HS-5 (cell line): ENCODE measurements at regions not wholly inside any gene's neighbourhood (a gene's known extent, or its start where the extent isn't known, plus 50 kb on each side); places are given as distances from the start of the nearest gene placed in this dataset.

Source experiments
- DNase-seq: peaks from one replicate; pipeline ENCODE4 v3.0.0-alpha.2; 2012; ENCODE audit warnings: low read depth

DNA sequence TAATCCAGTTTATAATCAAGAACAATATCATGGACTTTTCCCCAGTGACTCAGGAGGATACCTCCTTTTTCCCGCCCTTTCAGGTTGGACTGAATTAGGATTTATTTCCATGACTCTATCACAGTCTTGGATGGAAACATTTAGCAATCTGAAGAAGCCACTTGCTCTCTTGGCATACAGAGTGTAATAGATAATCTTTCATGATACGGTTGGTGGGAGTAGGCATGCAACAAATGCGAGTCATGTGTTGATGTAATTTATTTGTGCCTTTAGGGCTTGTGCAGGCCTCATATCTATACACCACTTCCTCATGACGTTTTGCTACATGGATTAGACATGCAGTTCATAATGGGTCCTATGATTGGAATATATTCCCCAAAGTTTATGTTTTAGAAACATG, 54.2 kb upstream of the MCTP2 start:
- no peak for DNase-seq

DNA sequence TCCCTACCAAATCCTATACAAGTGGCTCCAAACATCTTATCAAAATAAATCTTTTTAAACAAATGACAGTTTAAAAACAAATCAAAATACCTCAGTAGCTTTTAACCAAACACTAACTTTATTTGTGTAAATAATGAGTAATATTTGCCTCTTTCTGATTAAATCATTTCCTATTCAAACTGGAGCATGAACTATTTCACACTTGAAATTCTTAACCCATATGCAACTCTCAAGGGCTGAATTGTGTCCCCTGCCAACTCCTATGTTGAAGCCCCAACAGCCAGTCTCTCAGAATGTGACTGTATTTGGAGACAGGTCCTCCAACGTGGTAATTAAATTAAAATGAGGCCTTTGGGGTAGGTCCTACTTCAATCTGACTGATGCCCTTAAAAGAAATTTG, 55.9 kb upstream of the MCTP2 start:
- no peak for DNase-seq

DNA sequence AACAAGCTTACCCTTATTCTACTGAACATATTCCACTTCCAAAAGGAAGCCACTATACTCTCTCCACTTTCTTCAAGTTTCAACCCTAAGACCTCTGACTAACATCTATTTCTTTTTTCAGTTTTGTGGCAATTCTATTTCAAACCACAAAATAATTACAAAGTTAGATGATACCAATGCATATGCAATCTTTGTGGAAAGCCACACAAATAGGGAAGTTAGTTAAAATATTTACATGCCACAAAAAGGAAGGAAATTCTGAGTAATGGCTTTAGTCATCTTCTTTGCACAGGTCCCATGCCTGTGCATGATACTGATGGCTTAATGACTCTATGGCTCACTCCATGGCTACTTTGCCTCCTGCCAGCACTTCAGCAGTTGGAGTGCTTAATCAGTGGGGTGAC, 57.0 kb upstream of the MCTP2 start:
- DNase-seq, result peak; percentile 6

DNA sequence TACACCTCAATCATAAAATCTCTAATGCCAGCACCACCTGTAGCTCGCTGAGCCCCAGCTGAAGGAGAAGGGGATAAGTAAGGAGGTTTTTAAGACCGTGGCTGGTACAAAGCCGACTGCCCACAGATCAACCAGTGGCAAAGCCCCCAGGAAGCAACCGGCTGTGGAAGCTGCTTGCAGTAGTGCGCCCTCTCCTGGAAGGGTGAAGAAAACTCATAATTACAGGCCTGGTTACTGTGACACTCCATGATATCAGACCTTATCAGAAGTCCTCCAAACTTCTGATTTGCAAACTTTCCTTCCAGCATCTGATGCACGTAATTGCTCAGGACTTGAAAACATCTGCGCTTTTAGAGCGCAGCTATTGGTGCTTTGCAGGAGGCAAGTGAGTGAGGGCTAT, 63.1 kb upstream of the MCTP2 start:
- DNase-seq, result no peak

DNA sequence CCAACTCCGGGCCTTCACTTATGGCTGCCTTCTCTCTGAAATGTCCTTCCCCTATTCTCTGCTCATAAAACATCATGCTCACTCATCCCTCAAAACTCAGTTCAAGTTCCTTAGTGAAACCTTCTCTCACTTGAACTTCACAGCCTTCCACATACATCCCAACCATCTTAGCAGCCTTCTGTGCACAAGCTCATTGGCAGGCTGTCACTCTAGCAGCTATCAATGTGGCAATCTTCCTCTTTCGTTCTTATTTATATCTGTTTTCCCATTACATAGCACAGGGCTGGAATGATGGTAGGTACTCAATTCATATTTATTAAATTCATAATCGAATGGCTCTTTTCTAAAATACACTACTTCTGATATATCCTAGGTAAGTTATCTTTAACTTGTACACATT, 66.4 kb upstream of the MCTP2 start:
- DNase-seq, result no peak

DNA sequence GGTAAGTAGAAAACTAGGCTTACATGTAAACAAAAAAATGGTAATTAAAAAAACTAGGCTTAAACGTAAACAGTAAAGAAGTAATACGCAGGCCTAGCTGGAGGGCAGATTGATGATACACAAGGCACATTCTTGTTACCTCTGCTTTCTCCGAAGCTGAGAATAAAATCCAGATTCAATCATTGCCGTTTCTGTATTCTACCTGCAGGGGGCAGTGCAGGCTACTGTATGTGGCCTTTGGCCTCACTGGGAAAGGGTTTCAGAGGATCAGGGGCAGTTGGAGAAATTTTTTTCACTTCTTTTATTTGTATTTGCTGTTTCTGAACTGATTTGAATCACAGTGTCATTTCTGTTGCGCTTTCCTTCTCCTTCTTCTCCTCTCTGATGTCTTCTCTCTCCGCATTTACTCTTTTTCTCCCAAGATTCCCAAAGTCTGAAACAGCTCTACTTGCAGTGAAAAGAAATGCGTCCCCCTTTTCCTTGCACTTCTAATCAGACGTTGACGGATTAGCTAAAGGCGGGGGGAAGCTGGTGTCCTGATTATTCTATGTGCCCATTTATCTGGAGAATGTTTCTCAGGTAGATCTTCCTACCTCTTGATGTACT, 67.1 kb upstream of the MCTP2 start:
- no peak for DNase-seq

DNA sequence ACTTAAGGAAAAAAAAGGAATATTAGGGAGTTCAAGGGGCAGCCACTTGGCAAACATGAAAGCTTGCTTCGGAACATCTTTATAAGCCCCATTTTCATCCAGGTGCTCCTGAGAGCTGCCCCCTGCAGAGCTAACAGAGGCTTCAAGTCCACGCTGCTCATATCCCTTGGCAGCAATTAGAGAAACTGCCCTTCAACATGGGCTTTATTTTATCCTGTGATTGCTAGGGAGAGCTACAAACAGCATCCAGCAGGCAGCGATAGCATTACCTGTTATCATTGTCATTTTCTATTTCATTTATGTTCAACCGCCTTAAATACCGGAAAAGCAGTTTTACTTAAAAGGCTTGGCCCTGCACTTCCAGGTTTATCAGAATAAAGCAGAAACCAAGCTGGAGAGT, 68.4 kb upstream of the MCTP2 start:
- no peak for DNase-seq

DNA sequence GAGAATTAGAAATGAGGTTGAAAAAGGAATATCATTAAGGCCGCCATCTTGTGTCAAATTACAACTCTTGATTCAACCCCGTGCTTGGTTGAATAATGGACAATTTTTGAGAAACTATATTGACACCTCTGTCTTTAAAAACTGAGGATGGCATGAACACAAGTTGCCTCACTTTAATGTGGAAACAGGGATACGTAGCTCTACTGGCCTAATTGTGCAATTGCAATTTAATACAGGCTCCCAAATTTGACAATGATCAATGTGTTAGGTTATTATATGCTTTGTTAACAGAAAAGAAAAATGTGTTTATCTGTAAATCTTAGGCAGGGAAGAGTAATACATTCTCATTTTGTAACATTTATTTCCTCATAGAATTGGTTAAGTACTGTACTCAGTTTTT, 77.1 kb upstream of the MCTP2 start:
- no peak for DNase-seq

DNA sequence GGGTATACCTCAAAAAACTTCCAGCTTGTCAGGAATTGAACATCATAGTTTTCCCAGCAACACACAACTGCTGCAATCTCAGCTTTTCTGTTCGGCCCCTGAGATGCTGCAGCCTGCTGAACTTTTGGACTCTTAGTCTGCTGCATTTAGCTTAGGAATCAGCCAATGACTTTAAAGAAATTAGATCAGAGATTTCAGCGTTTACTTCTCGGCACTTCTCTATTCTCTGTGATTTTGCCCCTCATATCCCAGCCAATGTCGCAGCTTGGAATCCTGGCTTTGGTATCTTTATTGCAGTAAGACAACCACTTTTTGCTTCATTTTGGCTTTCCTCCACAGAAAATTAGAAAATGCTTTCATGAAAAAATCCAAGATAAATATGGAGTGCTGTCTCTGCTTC, 86.3 kb upstream of the MCTP2 start:
- DNase-seq, result no peak

DNA sequence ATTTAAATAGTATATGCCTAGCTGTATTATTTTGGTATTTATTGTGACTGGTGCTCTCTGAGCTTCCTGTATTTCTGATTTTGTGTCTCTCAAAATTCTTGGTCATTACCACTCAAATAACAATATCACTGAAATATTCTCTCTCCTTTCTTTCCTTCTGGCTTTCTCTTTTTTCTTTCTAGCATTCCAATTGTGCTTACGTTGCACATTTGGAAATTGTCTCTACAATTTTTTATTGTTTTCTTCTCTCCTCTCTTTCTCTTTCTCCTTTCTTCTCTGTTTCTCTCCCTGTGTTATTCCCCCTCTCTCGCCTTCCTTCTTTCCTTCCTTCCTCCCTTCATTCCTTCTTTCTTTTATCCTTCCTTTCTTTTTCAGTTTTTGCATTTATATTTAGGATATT, 89.6 kb upstream of the MCTP2 start:
- DNase-seq, result no peak

DNA sequence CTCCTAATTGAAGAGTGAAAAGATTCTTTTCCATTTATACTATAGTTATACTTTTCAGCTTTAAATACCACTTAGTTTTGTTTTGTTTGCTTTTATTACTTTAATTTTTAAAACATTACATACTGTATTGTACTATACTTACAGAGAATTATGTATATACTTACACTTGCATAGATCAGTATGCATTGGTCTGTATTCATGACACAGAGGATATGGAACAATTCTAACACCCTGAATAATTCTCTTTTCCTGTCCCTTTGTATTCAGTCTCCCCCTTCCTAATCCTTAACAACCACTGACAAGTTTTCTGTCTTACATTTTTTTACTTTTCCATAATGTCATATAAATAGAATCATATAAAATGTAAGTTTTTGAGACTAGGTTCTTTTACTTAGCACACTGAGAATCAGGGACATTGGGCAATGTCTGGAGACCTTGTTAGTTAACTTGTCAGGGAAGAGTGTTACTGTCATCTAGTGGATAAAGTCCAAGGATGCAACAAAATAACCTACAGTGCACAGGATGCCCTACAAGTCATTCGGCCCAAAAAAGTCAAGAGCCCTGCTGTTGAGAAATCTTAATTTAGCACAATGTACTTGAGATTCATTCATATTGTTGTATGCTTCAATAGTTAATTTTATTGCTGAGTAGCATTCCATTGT, 95.7 kb upstream of the MCTP2 start:
- no peak for DNase-seq

DNA sequence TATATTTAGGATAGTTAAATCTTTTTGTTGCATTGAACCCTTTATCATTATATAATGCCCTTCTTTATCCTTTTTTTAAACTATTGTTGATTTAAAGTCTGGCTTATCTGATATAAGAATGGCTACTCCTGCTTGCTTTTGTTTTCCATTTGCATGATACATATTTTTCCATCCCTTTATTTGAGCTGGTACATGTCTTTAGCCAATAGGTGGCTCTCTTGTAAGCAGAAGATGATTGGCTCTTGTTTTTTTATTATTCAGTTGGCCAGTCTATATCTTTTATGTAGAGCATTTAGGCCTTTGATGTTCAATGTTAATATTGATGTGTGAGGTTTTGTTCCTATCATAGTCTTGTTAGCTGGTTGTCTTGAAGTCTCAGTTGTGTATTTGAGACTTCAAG, 99.5 kb upstream of the MCTP2 start:
- DNase-seq, result no peak

DNA sequence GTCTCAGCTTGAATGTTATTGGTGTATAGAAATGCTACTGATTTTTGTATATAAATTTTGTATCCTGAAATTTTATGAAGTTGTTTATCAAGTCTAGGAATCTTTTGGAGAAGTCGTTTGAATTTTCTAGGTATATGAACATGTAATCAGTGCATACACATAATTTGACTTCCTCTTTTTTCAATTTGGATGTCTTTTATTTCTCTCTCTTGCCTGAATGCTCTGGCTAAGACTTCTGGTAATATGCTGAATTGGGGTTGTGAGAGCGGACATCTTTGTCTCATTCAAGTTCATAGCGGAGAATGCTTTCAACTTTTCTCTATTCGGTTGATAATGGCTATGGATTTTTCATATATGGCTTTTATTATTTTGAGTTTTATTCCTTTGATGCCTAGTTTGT, 100.9 kb upstream of the MCTP2 start:
- no peak for DNase-seq

DNA sequence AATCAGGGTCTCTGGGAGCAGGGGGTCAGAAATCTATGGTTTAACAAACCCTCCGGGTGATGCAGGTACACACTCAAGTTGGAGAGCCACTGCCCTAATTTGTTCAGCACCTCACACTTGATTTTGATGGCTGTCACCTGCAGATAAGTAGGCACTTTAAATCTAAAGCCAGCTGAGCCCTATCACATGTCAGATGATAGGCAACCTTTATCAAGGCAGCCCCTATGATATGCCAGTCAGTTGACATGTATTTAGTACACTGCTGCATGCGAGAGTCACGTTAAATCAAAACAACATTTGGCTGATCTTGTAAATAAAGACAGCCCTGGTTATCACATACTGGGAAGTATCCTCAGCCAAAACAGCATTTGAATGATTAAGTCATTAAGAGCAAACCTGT, 104.4 kb upstream of the MCTP2 start:
- no peak for DNase-seq

DNA sequence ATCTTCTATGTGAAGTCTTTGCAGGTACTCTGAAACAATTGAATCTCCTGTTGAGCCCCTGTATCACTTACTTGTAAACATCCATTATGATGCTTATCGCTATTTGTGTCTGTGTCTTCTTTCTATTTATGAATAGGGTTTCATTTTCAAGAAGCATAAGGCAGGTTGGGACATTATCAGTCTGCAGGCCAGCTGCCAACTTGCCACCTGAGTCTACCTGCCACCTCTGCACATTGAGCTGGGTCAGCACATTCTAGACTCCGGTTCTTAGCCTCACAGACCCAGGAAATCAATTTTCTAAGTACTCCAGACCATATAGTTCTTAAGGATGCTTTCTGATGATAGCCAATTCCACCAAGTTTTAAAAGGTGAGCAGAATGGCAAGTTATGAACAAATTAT, 105.7 kb upstream of the MCTP2 start:
- no peak for DNase-seq

DNA sequence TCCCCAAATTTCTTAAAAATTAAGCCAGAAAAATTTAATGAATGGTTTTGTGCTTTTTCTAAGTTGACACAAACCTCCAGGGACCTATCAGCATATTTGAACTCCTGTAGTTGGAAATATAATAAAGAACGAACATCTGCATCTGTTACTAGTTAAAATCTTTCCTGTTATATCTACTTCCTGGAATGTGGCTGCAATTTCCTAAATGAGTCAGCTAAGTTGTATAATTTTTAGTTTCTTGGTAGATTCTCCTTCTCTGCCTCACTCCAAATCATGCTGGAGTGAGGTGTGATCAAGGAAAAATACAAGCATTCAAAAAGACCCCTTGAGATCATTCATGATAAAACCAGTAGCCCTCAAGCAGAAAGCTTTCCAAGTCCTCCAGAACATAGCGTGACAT, 106.2 kb upstream of the MCTP2 start:
- DNase-seq, result peak; percentile 28

DNA sequence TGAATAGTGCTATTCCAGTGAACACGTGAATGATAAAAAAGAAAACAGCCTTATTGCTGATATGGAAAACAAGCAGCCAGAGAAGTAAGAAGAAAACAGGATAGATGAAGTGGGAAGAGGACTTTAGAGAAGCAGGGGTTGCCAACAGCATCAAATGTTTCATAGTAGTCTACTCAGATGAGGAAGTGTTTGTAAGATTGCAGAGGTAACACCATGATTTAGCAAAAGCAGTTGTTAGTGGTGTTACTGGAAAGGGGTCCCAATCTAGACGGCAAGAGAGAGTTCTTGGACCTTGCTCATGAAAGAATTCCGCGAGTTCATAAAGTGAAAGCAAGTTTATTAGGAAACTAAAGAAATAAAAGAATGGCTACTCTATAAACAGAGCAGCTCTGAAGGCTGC, 108.8 kb upstream of the MCTP2 start:
- DNase-seq, result no peak

DNA sequence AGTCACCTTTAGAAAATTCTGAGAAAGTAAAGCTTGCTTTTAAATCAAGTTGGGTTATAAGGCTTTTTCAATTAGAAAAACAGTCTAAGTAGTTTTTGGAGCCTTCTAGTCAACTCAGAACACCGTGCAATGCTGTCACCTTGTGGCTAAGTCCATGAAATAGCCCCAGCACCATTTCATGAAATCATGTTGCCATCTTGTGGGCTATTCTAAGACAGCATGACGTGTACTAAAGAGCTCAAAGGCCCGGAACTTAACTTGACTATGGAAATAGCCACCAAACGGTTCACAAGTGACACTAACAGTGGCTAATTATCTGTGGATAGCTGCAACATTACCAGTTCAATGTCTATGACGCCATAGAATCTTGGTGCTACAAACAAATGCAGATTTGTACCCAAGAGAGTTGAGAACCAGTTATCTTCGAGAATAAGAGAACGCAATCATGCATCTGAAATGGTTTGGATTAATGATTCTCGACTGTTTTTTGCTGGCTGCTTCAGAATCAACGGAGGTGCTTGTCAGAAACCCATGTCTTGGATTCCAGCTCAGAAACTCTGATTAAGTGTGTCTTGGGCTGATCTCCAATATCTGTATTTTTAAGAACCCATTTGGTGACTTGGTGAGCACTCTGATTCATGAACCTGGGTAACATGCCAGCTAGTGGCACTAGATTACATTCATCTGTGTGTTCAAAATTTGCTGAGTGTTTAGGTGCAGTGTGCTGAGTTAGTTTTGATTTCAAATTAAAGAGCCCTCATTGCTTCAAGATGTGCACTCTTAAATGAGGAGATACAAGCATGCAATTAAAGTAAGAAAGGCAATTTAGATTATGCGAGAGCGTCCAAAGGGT, 111.2 kb upstream of the MCTP2 start:
- peak; percentile 28 for DNase-seq

DNA sequence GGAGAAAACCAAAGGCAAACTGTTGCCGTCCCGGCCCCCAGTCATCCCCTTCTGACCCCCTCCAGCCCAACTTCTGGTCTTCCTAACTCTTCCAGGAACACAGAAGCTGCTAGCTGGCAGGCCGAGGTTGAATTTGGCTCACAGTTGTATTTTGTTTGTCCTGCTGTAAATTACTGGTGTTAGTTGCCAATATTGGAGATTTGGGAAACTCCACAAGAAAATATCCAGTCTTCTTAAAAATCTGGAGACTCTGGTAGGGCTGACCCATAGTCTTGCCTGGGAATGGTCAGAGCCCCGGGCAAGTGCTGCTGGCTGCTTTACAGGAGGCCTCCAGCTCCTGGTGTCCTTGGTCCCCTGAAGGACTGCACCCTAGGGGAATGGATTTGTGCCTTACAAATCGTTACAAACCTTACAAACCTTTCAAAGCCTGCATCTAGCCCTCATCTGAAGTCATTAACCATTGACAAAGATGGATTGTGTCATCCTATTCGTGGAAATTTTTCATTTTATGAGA, 112.0 kb upstream of the MCTP2 start:
- DNase-seq, result no peak

DNA sequence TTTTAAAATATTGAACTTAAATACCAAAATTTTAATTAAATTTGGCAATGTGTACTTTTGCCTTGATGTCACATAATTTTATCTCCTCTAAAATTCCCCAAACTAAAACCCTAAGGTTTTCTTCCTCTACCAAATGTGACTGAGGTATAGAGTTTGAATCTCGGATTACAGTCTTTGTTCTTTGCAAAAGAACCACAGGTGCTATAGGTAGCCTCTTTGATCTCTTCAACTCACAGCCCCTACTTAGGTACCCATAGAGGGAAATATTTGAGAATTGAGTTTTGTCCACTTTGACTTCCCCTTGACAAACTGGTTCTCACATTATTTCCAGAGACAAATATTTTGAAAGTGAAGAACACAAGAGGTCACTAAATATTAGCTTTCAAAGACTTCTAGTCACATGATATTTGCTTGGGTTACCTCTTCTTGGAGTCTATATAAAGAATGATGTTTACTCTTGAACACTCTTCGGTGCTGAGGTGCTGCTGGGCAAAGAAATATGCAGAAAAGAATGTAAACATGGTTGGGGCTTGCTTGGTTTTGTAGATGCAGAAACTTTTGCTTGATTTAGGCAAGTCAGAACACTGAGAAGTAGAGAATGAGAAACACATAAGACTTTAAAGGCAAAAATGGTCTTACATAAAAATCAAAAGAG, 120.8 kb upstream of the MCTP2 start:
- DNase-seq, result no peak

DNA sequence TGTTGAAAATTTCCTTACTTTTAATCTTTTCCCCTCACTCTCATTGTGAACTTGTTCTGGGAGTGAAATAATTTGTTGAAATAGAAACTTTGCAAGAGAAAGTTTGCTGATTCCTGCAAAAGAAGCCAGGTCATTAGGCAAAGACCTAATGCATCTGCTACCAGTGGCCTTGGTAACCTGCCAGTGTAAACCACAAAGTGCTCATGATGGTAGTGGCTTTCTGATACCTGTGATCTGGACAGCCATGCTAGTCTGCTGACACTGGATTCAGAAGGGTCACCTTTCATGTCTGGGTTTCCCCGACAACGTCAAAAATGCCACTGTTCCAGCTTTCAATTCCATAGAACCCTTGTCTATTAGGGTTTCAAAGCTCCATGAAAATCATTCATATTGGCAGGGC, 123.7 kb upstream of the MCTP2 start:
- DNase-seq, result no peak

DNA sequence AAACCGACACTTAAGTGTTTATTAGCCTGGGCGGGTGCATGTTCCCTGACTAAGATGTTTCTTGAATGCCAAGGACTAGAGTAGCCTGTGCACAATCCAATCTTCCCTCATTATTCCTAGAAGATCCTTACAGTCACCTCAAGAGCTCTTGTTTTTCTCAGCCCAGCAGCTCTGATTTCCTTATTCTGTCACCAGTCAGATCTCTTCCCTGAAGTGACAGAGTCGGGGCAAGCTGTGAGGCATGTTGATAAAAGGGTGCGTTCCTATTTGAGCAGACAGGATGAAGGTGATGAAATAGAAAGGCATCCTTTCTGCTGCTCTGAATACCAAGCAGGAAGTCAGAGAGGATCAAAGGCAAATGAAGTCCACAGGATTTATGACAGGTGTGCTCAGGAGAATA, 125.6 kb upstream of the MCTP2 start:
- DNase-seq, result no peak

DNA sequence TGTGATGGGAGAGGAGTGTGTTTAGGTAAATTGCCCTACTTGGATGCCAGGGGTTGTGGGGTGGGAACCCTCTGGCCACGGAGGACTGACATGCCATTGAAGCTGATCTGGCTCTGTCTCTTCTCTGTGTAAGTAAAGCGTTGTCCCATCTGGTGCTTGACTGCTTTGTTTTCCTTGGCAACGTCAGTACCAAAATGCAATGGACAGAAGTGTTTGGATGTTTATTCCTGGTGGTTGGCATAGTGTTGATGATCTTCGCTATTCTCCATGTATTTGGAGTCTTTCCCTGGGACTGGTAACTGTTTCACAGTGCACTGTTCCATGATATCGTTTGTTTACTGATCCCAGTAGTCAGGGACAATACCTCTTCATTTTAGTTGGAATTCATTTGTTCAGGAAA, 130.5 kb upstream of the MCTP2 start:
- DNase-seq, result no peak
